GM21619 (cell line): ENCODE measurements at regions not wholly inside any gene's neighbourhood (a gene's known extent, or its start where the extent isn't known, plus 50 kb on each side); places are given as distances from the start of the nearest gene placed in this dataset.

Experiments used
- ATAC-seq: cut with Tn5 transposase; IDR thresholded peaks from one replicate; pipeline ENCODE4 v1.9.1; 2021; ENCODE audit not compliant: unreplicated experiment

GRCh38 chr4:188197566-188197965 lies 58.3 kb downstream of the TRIML1 start:
- no peak for ATAC-seq

GRCh38 chr4:188198982-188199792 lies 59.9 kb downstream of the TRIML1 start:
- no peak for ATAC-seq

GRCh38 chr4:188201851-188202250 lies 62.6 kb downstream of the TRIML1 start:
- ATAC-seq: no peak

- no peak for ATAC-seq
Observed at GRCh38 chr4:188206783-188207182, 67.5 kb downstream of the TRIML1 start.

- no peak for ATAC-seq
Observed at GRCh38 chr4:188214861-188215260, 75.6 kb downstream of the TRIML1 start.

GRCh38 chr4:188218392-188218791 lies 79.2 kb downstream of the TRIML1 start:
- no peak for ATAC-seq

GRCh38 chr4:188220006-188220405 lies 80.8 kb downstream of the TRIML1 start:
- no peak for ATAC-seq

- no peak for ATAC-seq
Observed at GRCh38 chr4:188221090-188221489, 81.8 kb downstream of the TRIML1 start.

- no peak for ATAC-seq
Observed at GRCh38 chr4:188228279-188228678, 89.0 kb downstream of the TRIML1 start.

- no peak for ATAC-seq
Observed at GRCh38 chr4:188232428-188232827, 93.2 kb downstream of the TRIML1 start.

GRCh38 chr4:188242041-188242440 lies 102.8 kb downstream of the TRIML1 start:
- no peak for ATAC-seq

GRCh38 chr4:188245651-188246050 lies 106.4 kb downstream of the TRIML1 start:
- ATAC-seq: no peak

GRCh38 chr4:188246488-188246887 lies 107.2 kb downstream of the TRIML1 start:
- ATAC-seq: no peak

- no peak for ATAC-seq
Observed at GRCh38 chr4:188254211-188254610, 115.0 kb downstream of the TRIML1 start.

- no peak for ATAC-seq
Observed at GRCh38 chr4:188262464-188262863, 123.2 kb downstream of the TRIML1 start.

GRCh38 chr4:188263321-188263720 lies 124.1 kb downstream of the TRIML1 start:
- no peak for ATAC-seq

GRCh38 chr4:188266386-188266785 lies 127.1 kb downstream of the TRIML1 start:
- ATAC-seq: no peak

GRCh38 chr4:188268131-188268908 lies 129.1 kb downstream of the TRIML1 start:
- ATAC-seq: no peak

GRCh38 chr4:188270273-188271069 lies 131.2 kb downstream of the TRIML1 start:
- ATAC-seq: no peak

- no peak for ATAC-seq
Observed at GRCh38 chr4:188275686-188276085, 136.4 kb downstream of the TRIML1 start.

- ATAC-seq: no peak
Observed at GRCh38 chr4:188279184-188279583, 139.9 kb downstream of the TRIML1 start.
